ENCODE measurements at regions not wholly inside any gene's neighbourhood (a gene's known extent, or its start where the extent isn't known, plus 50 kb on each side); places are given as distances from the start of the nearest gene placed in this dataset.

GRCh38 chr1:48052923-48053291 is 55.7 kb upstream of the TRABD2B start:
- BruUV-seq (replicated peaks), result no TSS peak
- Histone ChIP-seq H3K27me3 (ENCODE audit: control insufficient read depth in 2 of 2, insufficient read depth in 2 of 2, low read length in 2 of 2) (peaks cover 0 to 10% of the 10 kb centered on the region in 2 experiments; a peak in 2 of 5 replicates), H3K4me1 (replicated peaks in 1 of 2; ENCODE audit: control insufficient read depth in 2 of 2, insufficient read depth in 2 of 2, low read length in 2 of 2) (no peaks in the 10 kb centered on the region), H3K4me2 (ENCODE audit: insufficient read depth, low read length) (no peak overlapping the region), H3K79me2 (ENCODE audit: control insufficient read depth, insufficient read depth, low read length) (no peaks in the 10 kb centered on the region), H3K27ac (ENCODE audit: extremely low read depth, low read depth, low read length) (no peak overlapping the region), H3K4me3 (no peak overlapping the region), H3K9ac (ENCODE audit: insufficient read depth in 1 of 2, low read depth in 2 of 2, low read length in 2 of 2) (no peak overlapping the region), H2AFZ (ENCODE audit: low read depth, low read length) (no peak overlapping the region), H4K20me1 (replicated peaks; ENCODE audit: control insufficient read depth, insufficient read depth, low read length) (no peaks in the 10 kb centered on the region), H3K9me3 (replicated peaks; ENCODE audit: control insufficient read depth, insufficient read depth, low read depth, low read length) (no peaks in the 10 kb centered on the region), H3K36me3 (ENCODE audit: control insufficient read depth, insufficient read depth, low read length) (no peaks in the 10 kb centered on the region), H3K9me1 (ENCODE audit: control insufficient read depth, insufficient read depth, low read length) (no peaks in the 10 kb centered on the region)
- no peak for TF ChIP-seq RNF219 (CRISPR knock-in tag; IDR thresholded peaks at IDR 0.05)
- TF ChIP-seq CGGBP1 (CRISPR knock-in tag; IDR thresholded peaks at IDR 0.05), result no peak
- TF ChIP-seq NCOA2 (IDR thresholded peaks at IDR 0.05; ENCODE audit: partially characterized antibody in 2 of 2), result no peak
- TF ChIP-seq ZFPM2 (CRISPR knock-in tag; IDR thresholded peaks at IDR 0.05), result no peak
- TF ChIP-seq SP2 (IDR thresholded peaks at IDR 0.05; ENCODE audit: extremely low read depth, low read depth, low read length, poor library complexity, severe bottlenecking), result no peak
- TF ChIP-seq LEF1 (IDR thresholded peaks at IDR 0.05), result no peak
- TF ChIP-seq SPI1 (IDR thresholded peaks at IDR 0.05; ENCODE audit: borderline replicate concordance, low read depth, low read length), result no peak
- TF ChIP-seq ZBTB8A (IDR thresholded peaks at IDR 0.05; ENCODE audit: partially characterized antibody), result no peak
- TF ChIP-seq CHD7 (IDR thresholded peaks at IDR 0.05; ENCODE audit: low read depth, low read length), result no peak
- no peak for FAIRE-seq
- DNase-seq (ENCODE audit: extremely low read depth in 1 of 4, low spot score in 3 of 4), result no peak
- ChIA-PET POLR2A (interaction anchor here (0.6 to 0.8 kb wide), 2 partner anchors 168 to 227 kb away, joined by 3 to 4 read pairs; no protein-coding TSS in a partner anchor), CTCF (ENCODE audit: low intra/inter-chr PET ratio) (no interaction called here)
- no peak for ATAC-seq
- in situ Hi-C loops (cut with MboI), result no loop called here
- WGBS (ENCODE audit: insufficient coverage, low coverage, missing lambda C conversion rate), result 0% methylated on average over 1 of the region's 1 CpG
- intact Hi-C loops (cut with micrococcal nuclease), result no loop called here

Measured in K562 (cell line).